NB4 (cell line): ENCODE measurements at regions not wholly inside any gene's neighbourhood (a gene's known extent, or its start where the extent isn't known, plus 50 kb on each side); places are given as distances from the start of the nearest gene placed in this dataset.

Source experiments
- DNase-seq: peaks from one replicate; pipeline ENCODE4 v3.0.0; 2010; ENCODE audit warnings: low read depth
- H3K4me3 ChIP-seq: one replicate; pipeline ENCODE4 v1.5.1; 2011; ENCODE audit warnings: mild to moderate bottlenecking, low read depth, low read length, moderate library complexity
- CTCF ChIP-seq: IDR thresholded peaks from one replicate; pipeline ENCODE4 v1.5.1; 2012; ENCODE audit warnings: low read depth, low read length
- MAX ChIP-seq: IDR thresholded peaks from 2 replicates; pipeline ENCODE4 v1.6.1; 2011; ENCODE audit warnings: low read depth, low read length
- MYC ChIP-seq: IDR thresholded peaks from 2 replicates; pipeline ENCODE4 v1.6.1; 2011; ENCODE audit warnings: low read depth, low read length
- POLR2A ChIP-seq: IDR thresholded peaks from 2 replicates; pipeline ENCODE4 v1.6.1; 2011; ENCODE audit warnings: mild to moderate bottlenecking; ENCODE audit not compliant: insufficient read length; ENCODE audit errors: extremely low read depth

GRCh38 chr7:25398418-25398817 is 170.1 kb upstream of the NPVF start:
- H3K4me3 ChIP-seq: no peak overlapping the region
- no peak for TF ChIP-seq MAX
- no peak for TF ChIP-seq CTCF
- no peak for TF ChIP-seq MYC
- TF ChIP-seq POLR2A: no peak

GRCh38 chr7:25399000-25399750 is 170.9 kb upstream of the NPVF start:
- TF ChIP-seq MYC (no peak), MAX (no peak)
- H3K4me3 ChIP-seq: no peak overlapping the region

More at GRCh38 chr7:25398418-25398817, 170.1 kb upstream of the NPVF start:
- DNase-seq: no peak

GRCh38 chr7:25402532-25402931 is 174.2 kb upstream of the NPVF start:
- TF ChIP-seq MAX (no peak), MYC (no peak), POLR2A (no peak), CTCF (no peak)
- DNase-seq: no peak
- no peak overlapping the region for H3K4me3 ChIP-seq

More at GRCh38 chr7:25399000-25399750, 170.9 kb upstream of the NPVF start:
- DNase-seq: no peak

DNA sequence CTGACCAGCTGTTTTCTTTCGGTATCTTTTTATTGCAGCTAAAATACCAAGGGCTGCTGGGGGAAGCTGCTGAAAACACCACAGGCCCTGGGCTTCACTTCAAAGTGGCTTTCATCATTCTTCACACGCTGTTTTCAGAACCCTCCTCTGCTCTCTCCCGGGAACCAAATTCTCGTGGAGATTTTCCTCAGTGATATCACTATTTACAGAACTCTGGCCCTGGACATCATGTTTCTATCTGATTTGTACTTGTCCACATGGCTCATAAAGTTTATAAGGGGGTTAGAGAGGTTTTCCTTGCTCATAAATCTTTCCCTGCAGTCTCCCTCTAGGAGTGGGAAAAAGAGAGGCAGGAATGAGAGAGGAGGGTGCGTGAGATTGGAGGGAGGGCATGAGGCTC is 177.4 kb upstream of the NPVF start:
- DNase-seq: no peak
- no peak overlapping the region for H3K4me3 ChIP-seq
- no peak for TF ChIP-seq POLR2A
- no peak for TF ChIP-seq CTCF
- TF ChIP-seq MAX: no peak
- no peak for TF ChIP-seq MYC

- H3K4me3 ChIP-seq: no peak overlapping the region
- TF ChIP-seq CTCF (no peak), MAX (no peak), POLR2A (no peak), MYC (no peak)
- no peak for DNase-seq
Observed at GRCh38 chr7:25407053-25407452, 178.8 kb upstream of the NPVF start.

DNA sequence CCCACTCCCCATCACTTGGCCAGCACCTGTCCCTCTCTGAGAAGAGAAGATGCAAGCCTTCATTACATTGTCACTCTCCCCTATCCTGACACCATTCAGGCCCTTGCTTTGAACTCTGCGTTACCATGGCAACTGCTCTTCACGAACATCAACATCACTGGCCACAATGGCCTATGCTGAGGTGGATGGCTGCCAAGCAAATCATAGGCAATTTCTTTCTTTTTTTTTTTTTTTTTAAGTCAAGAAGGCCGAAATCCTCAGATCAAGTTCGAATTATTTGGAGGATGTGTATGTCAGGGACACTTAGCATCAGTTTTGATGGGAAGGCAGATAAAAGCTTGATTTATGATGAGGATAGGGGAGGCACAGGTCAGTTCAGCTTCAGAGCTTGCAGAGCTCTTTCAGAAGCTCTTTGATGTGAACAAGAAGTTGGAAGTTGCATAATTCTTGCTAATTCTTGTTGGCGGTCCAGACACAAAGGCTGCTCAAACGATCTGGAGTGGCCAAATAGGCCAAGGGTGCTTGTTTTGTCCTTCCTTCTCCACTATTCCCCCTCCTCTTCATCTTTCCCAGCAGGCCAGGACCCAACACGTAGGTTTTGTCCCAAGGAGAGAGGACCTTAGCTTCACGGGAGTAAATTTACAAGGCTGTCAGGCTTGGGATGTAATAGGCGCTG is 179.9 kb upstream of the NPVF start:
- TF ChIP-seq CTCF (no peak), POLR2A (no peak), MAX (no peak), MYC (no peak)
- no peak overlapping the region for H3K4me3 ChIP-seq
- no peak for DNase-seq
